ENCODE measurements at regions not wholly inside any gene's neighbourhood (a gene's known extent, or its start where the extent isn't known, plus 50 kb on each side); places are given as distances from the start of the nearest gene placed in this dataset.
"Not testable (repeated sequence)": the region's sequence is repeated elsewhere in the genome, so short reads cannot be mapped to it uniquely, and the experiment has no call there.

DNA sequence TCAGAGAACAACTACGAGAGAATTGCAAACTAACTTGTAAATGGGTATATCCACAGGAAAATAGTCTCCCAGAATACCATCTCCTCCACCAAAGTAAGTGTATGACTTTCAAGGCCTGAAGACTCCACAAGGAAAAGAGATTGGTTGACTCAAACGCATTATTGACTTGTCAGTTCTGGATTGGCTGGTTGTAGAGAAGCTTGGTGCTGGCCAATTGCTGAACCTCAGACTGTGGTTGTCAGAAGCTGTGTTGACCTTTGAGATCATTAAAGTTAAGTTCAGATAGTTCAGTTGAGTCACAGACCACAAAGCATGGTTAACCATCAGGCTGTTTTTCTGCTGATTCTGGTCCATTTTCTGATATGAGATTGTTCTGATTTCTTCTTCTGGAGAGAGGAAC lies 388.3 kb downstream of the BMP2 start:
- DNase-seq (ENCODE audit: low spot score) = no peak

- no peak for DNase-seq (ENCODE audit: low spot score)
These were observed 392.4 kb downstream of the BMP2 start for GRCh38 chr20:7159903-7160302.

GRCh38 chr20:7161690-7162089 lies 394.2 kb downstream of the BMP2 start:
- no peak for DNase-seq (ENCODE audit: low spot score)

- no peak for DNase-seq (ENCODE audit: low spot score)
These were observed 404.4 kb downstream of the BMP2 start for GRCh38 chr20:7171911-7172310.

DNA sequence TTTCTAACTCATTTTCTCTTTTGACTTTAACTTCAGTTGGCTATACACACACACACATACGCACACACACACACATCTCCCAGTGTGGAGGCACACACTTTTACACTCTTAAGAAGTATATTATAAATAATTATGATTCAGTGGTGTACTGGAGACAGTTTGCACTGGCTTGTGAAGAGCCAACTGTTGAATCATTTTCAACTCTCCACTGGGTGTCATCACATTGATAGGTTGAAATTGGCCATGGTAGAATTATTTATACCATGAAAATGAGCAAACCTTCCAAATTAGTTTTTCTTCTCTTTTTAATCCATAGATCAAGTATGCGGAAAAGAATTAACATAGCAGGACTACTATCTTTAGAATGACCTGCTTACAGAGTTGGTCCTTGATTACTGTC lies 407.1 kb downstream of the BMP2 start:
- no peak for DNase-seq (ENCODE audit: low spot score)

DNA sequence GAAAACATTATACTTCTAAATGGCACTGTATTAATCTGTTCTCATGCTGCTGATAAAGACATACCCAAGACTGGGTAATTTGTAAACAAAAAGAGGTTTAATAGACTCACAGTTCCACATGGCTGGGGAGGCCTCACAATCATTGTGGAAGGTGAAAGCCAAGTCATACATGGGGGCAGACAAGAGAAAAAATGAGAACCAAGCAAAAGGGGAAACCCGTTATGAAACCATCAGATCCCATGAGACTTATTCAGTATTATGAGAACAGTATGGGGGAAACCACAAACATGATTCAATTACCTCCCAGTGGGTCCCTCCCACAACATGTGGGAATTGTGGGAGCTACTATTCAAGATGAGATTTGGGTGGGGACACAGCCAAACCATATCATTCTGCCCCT lies 408.3 kb downstream of the BMP2 start:
- not testable (repeated sequence) for DNase-seq (ENCODE audit: low spot score)

DNA sequence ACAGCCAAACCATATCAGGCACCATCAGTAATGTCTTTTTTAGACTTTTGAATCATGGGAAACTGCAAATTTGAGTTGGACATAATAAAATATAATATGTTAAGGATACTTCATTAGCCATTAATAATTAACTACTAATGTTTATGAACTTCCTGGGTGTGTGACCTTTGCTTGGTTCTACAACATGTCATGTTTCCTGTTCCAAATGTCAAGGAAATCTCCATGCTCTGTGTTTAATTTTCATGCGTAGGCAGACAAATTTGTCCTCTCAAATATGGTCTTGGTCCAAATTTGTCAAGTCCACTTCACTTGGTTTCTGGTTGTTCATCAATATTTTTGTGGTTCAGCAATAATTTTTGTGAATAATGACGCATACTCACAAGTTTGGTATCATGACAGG lies 410.5 kb downstream of the BMP2 start:
- no peak for DNase-seq (ENCODE audit: low spot score)

- DNase-seq (ENCODE audit: low spot score) = no peak
These were observed 413.0 kb downstream of the BMP2 start for GRCh38 chr20:7180256-7181045.

- no peak for DNase-seq (ENCODE audit: low spot score)
These were observed 421.7 kb downstream of the BMP2 start for GRCh38 chr20:7189231-7189630.

DNA sequence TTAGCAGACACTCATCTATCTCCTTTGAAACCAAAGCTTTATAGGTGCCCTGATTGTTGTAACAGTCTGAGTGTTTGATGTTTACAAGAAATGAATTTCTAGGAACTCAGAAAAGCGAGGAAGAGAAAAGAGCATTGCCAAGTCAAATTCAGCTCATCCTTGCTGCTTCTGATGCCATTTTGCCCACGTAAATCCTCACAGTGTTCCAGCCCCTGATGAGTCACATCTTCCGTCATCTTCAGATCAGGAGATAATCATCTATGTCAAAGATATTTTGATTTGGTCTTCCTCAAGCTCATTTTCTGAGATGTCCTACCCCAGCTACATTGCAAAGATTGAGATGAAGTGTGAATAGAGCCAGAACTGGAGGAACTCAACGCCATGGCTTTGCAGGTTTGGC lies 426.2 kb downstream of the BMP2 start:
- DNase-seq (ENCODE audit: low spot score) = no peak

DNA sequence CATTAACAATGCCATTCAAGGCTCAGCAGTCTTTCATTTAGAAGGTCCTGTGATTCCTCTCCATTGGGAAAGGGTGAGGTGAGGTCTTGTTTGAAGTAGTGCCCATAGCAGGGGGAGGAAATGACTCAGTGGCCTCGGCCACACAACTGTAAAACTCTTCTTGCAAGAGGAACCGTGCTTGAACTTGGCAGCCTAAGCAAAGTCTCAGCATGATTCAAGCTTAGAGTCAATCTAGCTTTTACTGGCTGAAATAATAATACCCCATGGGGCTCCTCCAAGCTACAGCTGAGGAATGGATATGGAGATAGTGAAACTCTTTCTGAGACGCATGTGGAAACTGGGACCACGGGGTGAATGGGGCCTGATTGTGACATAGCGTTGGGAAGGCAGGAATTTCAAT lies 428.2 kb downstream of the BMP2 start:
- DNase-seq (ENCODE audit: low spot score) = no peak

DNA sequence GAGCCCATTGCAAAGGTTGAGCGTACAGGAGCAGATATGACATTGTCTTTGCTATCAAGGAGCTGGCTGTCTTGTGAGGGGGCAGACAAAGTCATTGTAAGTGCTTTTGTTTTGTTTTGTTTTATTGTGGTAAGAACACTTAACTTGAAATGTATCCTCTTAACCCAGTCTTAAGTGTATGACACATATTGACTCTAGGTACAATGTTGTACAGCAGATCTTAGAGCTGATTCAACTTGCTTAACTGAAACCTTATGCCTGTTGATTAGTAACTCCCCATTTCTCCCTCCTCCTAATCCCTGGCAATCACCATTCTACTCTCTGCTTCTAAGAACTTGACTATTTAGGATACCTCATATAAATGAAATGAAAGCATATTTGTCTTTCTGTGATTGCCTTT lies 429.0 kb downstream of the BMP2 start:
- no peak for DNase-seq (ENCODE audit: low spot score)

- DNase-seq (ENCODE audit: low spot score) = no peak
These were observed 432.4 kb downstream of the BMP2 start for GRCh38 chr20:7199861-7200260.

- DNase-seq (ENCODE audit: low spot score) = no peak
These were observed 439.8 kb downstream of the BMP2 start for GRCh38 chr20:7207186-7207798.

DNA sequence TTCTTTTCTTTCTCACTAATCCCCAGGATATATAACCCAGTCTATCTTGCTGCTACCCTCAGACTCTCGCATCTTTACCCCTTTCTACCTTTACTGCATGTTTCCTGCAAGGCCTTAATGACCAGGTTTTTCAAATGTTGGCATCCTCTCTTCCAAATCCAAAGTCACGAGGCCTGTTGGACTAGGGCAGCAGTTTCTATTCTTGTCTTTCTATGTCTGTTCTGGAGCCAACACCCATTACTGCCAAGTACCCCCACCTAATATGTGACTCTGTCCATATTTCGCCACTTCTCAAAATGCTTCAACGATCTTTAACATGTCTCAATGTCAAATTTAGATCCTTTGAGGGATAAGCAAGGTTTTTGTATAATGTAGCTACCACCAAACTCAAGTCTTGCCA lies 443.4 kb downstream of the BMP2 start:
- no peak for DNase-seq (ENCODE audit: low spot score)

DNA sequence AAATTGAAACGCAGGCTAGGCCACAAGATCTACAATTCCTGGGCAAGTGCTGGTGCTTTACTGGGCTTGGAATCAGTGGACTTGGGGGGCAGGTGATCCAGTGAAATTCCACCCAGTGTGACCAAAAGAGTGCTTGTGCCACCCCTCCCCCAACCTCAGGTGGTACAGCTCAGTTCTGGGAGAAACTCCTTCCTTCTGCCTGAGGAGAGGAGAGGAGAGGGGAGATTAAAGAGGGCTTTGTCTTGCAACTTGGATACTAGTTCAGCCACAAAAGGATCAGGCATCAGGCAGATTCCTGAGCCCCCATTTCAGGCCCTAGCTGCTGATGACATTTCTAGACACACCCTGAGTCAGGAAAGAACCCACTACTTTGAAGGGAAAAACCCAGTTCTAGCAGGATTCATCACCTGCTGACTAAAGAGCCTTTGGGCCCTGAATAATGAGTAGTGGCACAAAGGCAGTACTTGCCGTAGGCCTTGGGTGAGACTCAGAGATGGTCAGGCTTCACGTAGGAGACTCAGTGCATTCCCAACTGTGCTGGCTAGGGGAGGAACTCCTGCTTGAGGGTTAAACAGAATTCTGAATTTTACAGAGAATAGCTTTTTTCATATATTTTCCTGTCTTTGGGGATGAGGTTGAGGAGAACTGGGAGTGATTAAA lies 446.7 kb downstream of the BMP2 start:
- no peak for DNase-seq (ENCODE audit: low spot score)

GRCh38 chr20:7217606-7218005 lies 450.1 kb downstream of the BMP2 start:
- DNase-seq (ENCODE audit: low spot score) = no peak

DNA sequence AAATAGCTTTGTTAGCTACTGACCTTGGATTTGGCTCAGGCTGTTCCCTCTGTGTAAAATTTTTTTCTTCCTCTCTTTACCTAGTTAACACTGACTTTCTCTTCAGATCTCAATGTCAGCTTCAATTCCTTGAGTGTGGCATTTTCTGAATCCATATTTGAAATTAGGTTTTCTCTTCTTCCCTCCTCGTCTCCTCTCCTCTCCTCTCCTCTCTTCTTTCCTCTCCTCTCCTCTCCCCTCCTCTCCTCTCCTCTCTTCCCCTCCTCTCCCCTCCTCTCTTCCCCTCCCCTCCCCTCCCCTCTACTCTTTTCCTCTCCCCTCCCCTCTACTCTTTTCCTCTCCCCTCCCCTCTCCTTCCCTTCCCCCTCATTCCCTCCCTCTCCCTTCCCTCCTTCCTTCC lies 453.3 kb downstream of the BMP2 start:
- no peak for DNase-seq (ENCODE audit: low spot score)

- no peak for DNase-seq (ENCODE audit: low spot score)
These were observed 458.7 kb downstream of the BMP2 start for GRCh38 chr20:7226156-7226555.

DNA sequence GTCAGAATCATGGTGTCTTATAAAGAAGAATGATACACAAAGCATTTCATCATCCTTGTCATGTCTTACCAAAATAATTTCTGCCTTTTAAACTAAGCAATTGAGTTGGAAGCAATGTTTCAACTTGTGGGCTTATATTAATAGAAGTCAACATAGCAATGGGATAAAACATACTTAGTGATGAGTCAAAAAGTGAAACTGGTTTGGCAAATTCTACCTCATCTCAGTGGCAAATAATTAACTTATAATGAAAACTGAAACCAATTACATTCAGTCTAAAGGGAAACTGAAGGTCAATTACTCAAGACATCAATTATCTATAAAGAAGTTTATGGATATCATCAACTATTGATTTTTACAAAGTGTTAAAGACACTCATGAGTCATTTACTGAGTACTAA lies 463.8 kb downstream of the BMP2 start:
- DNase-seq (ENCODE audit: low spot score) = no peak

- no peak for DNase-seq (ENCODE audit: low spot score)
These were observed 465.3 kb downstream of the BMP2 start for GRCh38 chr20:7232796-7233195.

DNA sequence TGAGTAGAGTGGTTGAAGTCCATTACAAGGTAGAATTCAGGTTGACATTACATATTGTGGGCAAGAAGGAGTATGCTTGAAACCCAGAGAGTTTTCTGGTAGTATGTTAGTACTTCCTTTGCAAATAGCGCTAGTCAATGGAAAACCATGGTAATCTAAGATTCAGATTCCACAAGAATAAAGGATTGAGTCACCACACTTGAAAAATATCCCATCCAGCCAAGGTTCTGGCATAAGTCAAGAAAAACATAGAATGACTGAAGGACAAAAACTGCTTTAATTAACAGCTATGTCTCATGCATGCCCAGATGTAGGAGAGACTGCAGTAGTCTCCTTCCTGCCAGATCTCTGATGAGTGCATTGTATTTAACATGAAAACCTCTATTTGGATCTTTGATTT lies 469.8 kb downstream of the BMP2 start:
- no peak for DNase-seq (ENCODE audit: low spot score)

- DNase-seq (ENCODE audit: low spot score) = no peak
These were observed 473.0 kb downstream of the BMP2 start for GRCh38 chr20:7240490-7240889.

Measured in mesenteric fat pad (tissue), 1 donor.